HepG2 (cell line): ENCODE measurements at regions not wholly inside any gene's neighbourhood (a gene's known extent, or its start where the extent isn't known, plus 50 kb on each side); places are given as distances from the start of the nearest gene placed in this dataset.
A peak's percentile ranks its signal among the peaks of the same experiment; 100 is the strongest.

ENCODE experiments used
- ATAC-seq: fragments of 200-7000 bp; cut with Tn5 transposase; 3 replicates; pipeline ENCODE4 v1.9.1; 2020; ENCODE audit warnings: mild to moderate bottlenecking, moderate library complexity
- BruUV-seq: library from RNA; stranded (reverse); fragments of 400-500 nt; replicated peaks from 2 replicates; lab custom pipeline; 2021; lab: Mats Ljungman, UMichigan
- CTCF ChIA-PET: fragments of 300-600 bp; formaldehyde crosslinking; extraction: SDS; loops from one replicate; lab custom pipeline; 2021; ENCODE audit warnings: low total read pairs, inconsistent platforms, low intra/inter-chr PET ratio; lab: Yijun Ruan, JAX
- POLR2A ChIA-PET: fragments of 350-600 bp; sonication (Branson Sonifier 250); formaldehyde crosslinking; loops from one replicate; lab custom pipeline; 2020; ENCODE audit warnings: antibody characterized with exemption, inconsistent platforms; lab: Yijun Ruan, JAX
- DNase-seq: peaks from one replicate; pipeline ENCODE4 v3.0.0-alpha.2; 2015; ENCODE audit warnings: low spot score
- FAIRE-seq: peaks from 3 replicates; lab custom pipeline; 2011; peaks lifted over from hg19 to GRCh38; lab: Jason Lieb, UNC
- H2AFZ ChIP-seq: one replicate; pipeline ENCODE4 v1.6.1; 2011; ENCODE audit warnings: low read length, inconsistent platforms
- H3K27ac ChIP-seq: fragments of 300-600 bp; 3 replicates; pipeline ENCODE4 v1.8.0; 2011; ENCODE audit warnings: mixed run types, mild to moderate bottlenecking, mixed read lengths, low read length, inconsistent platforms; ENCODE audit not compliant: insufficient read depth; ENCODE audit errors: extremely low read length
- H3K27me3 ChIP-seq, 2 experiments: fragments of 200-600 bp in 1 of 2; 2 replicates in 1 of 2; 3 replicates in 1 of 2; pipeline versions ENCODE4 v1.6.0 to v1.8.0; 2011; ENCODE audit warnings: low read length in 2 of 2, mild to moderate bottlenecking in 2 of 2, moderate library complexity in 2 of 2, inconsistent platforms in 1 of 2; ENCODE audit not compliant: insufficient read depth in 2 of 2, control insufficient read depth in 1 of 2
- H3K36me3 ChIP-seq, 2 experiments: fragments of 200-600 bp in 1 of 2; replicated peaks in 1 of 2; 2 replicates in 1 of 2; 3 replicates in 1 of 2; pipeline versions ENCODE4 v1.5.1 to v1.8.0; 2011; ENCODE audit warnings: low read length in 2 of 2, inconsistent platforms in 1 of 2; ENCODE audit not compliant: insufficient read depth in 2 of 2, control insufficient read depth in 1 of 2
- H3K4me1 ChIP-seq: 2 replicates; pipeline ENCODE4 v1.5.1; 2012; ENCODE audit warnings: low read length, inconsistent platforms; ENCODE audit not compliant: insufficient read depth
- H3K4me2 ChIP-seq: 2 replicates; pipeline ENCODE4 v1.6.0; 2011; ENCODE audit warnings: low read depth, low read length, inconsistent platforms
- H3K4me3 ChIP-seq, 3 experiments: fragments of 200-600 bp in 1 of 3; sonication (generic), shearing (Covaris generic) in 1 of 3; replicated peaks in 1 of 3; 2 replicates each; pipeline ENCODE4 v1.5.1; 2011 to 2016; ENCODE audit warnings: low read length in 3 of 3, inconsistent platforms in 2 of 3, low read depth in 2 of 3, mild to moderate bottlenecking in 2 of 3, control low read depth in 1 of 3, mixed read lengths in 1 of 3; ENCODE audit not compliant: insufficient read depth in 1 of 3
- H3K79me2 ChIP-seq: one replicate; pipeline ENCODE4 v1.6.1; 2011; ENCODE audit warnings: low read length, inconsistent platforms; ENCODE audit not compliant: insufficient read depth
- H3K9ac ChIP-seq: 2 replicates; pipeline ENCODE4 v1.6.0; 2011; ENCODE audit warnings: mild to moderate bottlenecking, low read depth, low read length, inconsistent platforms; ENCODE audit not compliant: insufficient read depth
- H3K9me3 ChIP-seq: 2 replicates; pipeline ENCODE4 v1.5.1; 2012; ENCODE audit warnings: mild to moderate bottlenecking, low read length
- H4K20me1 ChIP-seq: 2 replicates; pipeline ENCODE4 v1.6.0; 2011; ENCODE audit warnings: inconsistent platforms, mild to moderate bottlenecking, low read length, moderate library complexity; ENCODE audit not compliant: insufficient read depth
- ATM ChIP-seq: fragments of 450-650 bp; IDR thresholded peaks from 2 replicates; pipeline ENCODE4 v1.7.1; 2017; ENCODE audit warnings: mild to moderate bottlenecking, borderline replicate concordance
- CREB3 ChIP-seq: sonication (generic); formaldehyde crosslinking; IDR thresholded peaks from 2 replicates; pipeline ENCODE4 v1.5.0; 2020; ENCODE audit warnings: missing genetic modification reagents
- EP300 ChIP-seq, 3 experiments: sonication (generic) in 1 of 3; formaldehyde crosslinking in 1 of 3; IDR thresholded peaks; 2 replicates each; pipeline versions ENCODE4 v1.5.1 to v1.6.1; 2011 to 2020; ENCODE audit warnings: low read depth in 2 of 3, low read length in 2 of 3, borderline replicate concordance in 1 of 3, improper control_type of control experiment in 1 of 3, mild to moderate bottlenecking in 1 of 3, missing genetic modification reagents in 1 of 3, moderate library complexity in 1 of 3
- MAFF ChIP-seq: IDR thresholded peaks from 2 replicates; pipeline ENCODE4 v1.6.1; 2011; ENCODE audit warnings: low read depth, low read length, improper control_type of control experiment
- MAFK ChIP-seq, 2 experiments: IDR thresholded peaks in 1 of 2; conservative IDR thresholded peaks in 1 of 2; 2 replicates each; pipeline ENCODE4 v1.6.1; 2011; ENCODE audit warnings: improper control_type of control experiment in 2 of 2, low read length in 2 of 2
- NONO ChIP-seq, 2 experiments: fragments of 450-650 bp in 1 of 2; sonication (generic) in 1 of 2; formaldehyde crosslinking in 1 of 2; IDR thresholded peaks in 1 of 2; conservative IDR thresholded peaks in 1 of 2; 2 replicates each; pipeline versions ENCODE4 v1.6.1 to v1.8.0; 2017 to 2022; ENCODE audit warnings: mild to moderate bottlenecking in 1 of 2, missing genetic modification reagents in 1 of 2, moderate library complexity in 1 of 2
- U2AF2 ChIP-seq: fragments of 200-400 bp; formaldehyde crosslinking; IDR thresholded peaks from 2 replicates; pipeline ENCODE4 v1.6.1; 2017; ENCODE audit warnings: low read depth, mild to moderate bottlenecking, low read length
- ZNF251 ChIP-seq: sonication (generic); formaldehyde crosslinking; IDR thresholded peaks from 2 replicates; pipeline ENCODE4 v1.9.0; 2021; ENCODE audit warnings: mild to moderate bottlenecking, missing genetic modification reagents
- ZNF253 ChIP-seq: sonication (generic); formaldehyde crosslinking; IDR thresholded peaks from 2 replicates; pipeline ENCODE4 v1.8.0; 2022; ENCODE audit warnings: mild to moderate bottlenecking, missing genetic modification reagents, borderline replicate concordance
- ZNF326 ChIP-seq: sonication (generic); formaldehyde crosslinking; IDR thresholded peaks from 2 replicates; pipeline ENCODE4 v1.4.0; 2020; ENCODE audit warnings: missing genetic modification reagents, borderline replicate concordance
- WGBS: methylation state at CpG from one replicate; pipeline ENCODE4 v1.1.6; 2017; ENCODE audit warnings: low lambda C conversion rate; 5-methylcytosine and 5-hydroxymethylcytosine counted together
- in situ Hi-C: cut with HindIII; loops from 2 replicates; pipeline ENCODE4 v1.10.0; 2017; ENCODE audit warnings: low pct_unique_long_range_greater_than_20kb; ENCODE audit not compliant: extremely low pct_ligation_motif_present
- intact Hi-C: fragments of 100-400 bp; cut with micrococcal nuclease; formaldehyde crosslinking; loops from one replicate; pipeline ENCODE4 v1.10.0; 2022; ENCODE audit not compliant: unreplicated experiment

GRCh38 chr4:122326908-122327307 lies 51.9 kb upstream of the ADAD1 start:
- ATAC-seq (no peak), FAIRE-seq (no peak), DNase-seq (no peak)
- no peak overlapping the region for H3K9ac ChIP-seq
- BruUV-seq, result no TSS peak
- H3K4me1 ChIP-seq, result no peaks in the 10 kb centered on the region
- H3K36me3 ChIP-seq, result peaks cover 0 to 8% of the 10 kb centered on the region in 2 experiments; a peak in 1 of 5 replicates
- no peaks in the 10 kb centered on the region for H4K20me1 ChIP-seq
- in situ Hi-C loops, result no loop called here
- intact Hi-C loops, result no loop called here
- POLR2A ChIA-PET, result no interaction called here
- CTCF ChIA-PET, result no interaction called here
- no peaks in the 10 kb centered on the region for H3K27me3 ChIP-seq
- H3K79me2 ChIP-seq, result no peaks in the 10 kb centered on the region
- TF ChIP-seq ATM, result no peak
- TF ChIP-seq NONO (IDR thresholded peaks at IDR 0.05), result no peak
- no peak for TF ChIP-seq NONO (CRISPR knock-in tag; conservative IDR thresholded peaks at IDR 0.05)
- TF ChIP-seq ZNF326 (CRISPR knock-in tag), result no peak
- TF ChIP-seq EP300 (IDR thresholded peaks at IDR 0.05; ENCODE audit: low read depth in 2 of 2, low read length in 2 of 2), result no peak
- TF ChIP-seq EP300 (CRISPR knock-in tag; IDR thresholded peaks at IDR 0.05; ENCODE audit: borderline replicate concordance), result no peak
- TF ChIP-seq U2AF2, result no peak
- 97% methylated on average over 1 of the region's 1 CpG for WGBS
- H3K4me3 ChIP-seq, result no peak overlapping the region
- H3K9me3 ChIP-seq, result no peaks in the 10 kb centered on the region
- H2AFZ ChIP-seq, result no peak overlapping the region
- H3K4me2 ChIP-seq, result no peak overlapping the region
- no peak overlapping the region for H3K27ac ChIP-seq

- Histone ChIP-seq H3K9me3 (no peaks in the 10 kb centered on the region), H3K27me3 (no peaks in the 10 kb centered on the region), H3K79me2 (no peaks in the 10 kb centered on the region), H3K4me3 (no peak overlapping the region), H3K4me1 (no peaks in the 10 kb centered on the region), H4K20me1 (no peaks in the 10 kb centered on the region), H3K4me2 (no peak overlapping the region), H3K36me3 (0 out of 5 replicates have a peak, but pooled peaks cover 0 to 4% of the 10 kb centered on the region in 2 experiments), H3K27ac (no peak overlapping the region), H3K9ac (no peak overlapping the region), H2AFZ (no peak overlapping the region)
- no TSS peak for BruUV-seq
- POLR2A ChIA-PET, result no interaction called here
- FAIRE-seq (no peak), DNase-seq (no peak), ATAC-seq (no peak)
- intact Hi-C loops, result no loop called here
- TF ChIP-seq ZNF251 (no peak), MAFF (peak; percentile 48; the same call in 1 of the 2 replicates), ZNF253 (CRISPR knock-in tag) (no peak), CREB3 (CRISPR knock-in tag) (no peak), MAFK (conservative IDR thresholded peaks at IDR 0.05 in 1 of 2, IDR thresholded peaks at IDR 0.05 in 1 of 2; ENCODE audit: low read length in 2 of 2) (peak; percentile 47 to 71; a peak in 3 of 4 replicates)
- in situ Hi-C loops, result no loop called here
- 100% methylated on average over 1 of the region's 1 CpG for WGBS
- CTCF ChIA-PET, result no interaction called here
Observed at GRCh38 chr4:122328893-122329292, 49.9 kb upstream of the ADAD1 start.
